Sigmoid colon (tissue), 6 donors: ENCODE measurements at regions not wholly inside any gene's neighbourhood (a gene's known extent, or its start where the extent isn't known, plus 50 kb on each side); places are given as distances from the start of the nearest gene placed in this dataset.

Experiments used
- DNase-seq: peaks from one replicate; pipeline ENCODE4 v3.0.0-alpha.2; 2019
- H3K27ac ChIP-seq, 4 donors: fragments of 200-600 bp; sonication (generic); one replicate each; pipeline ENCODE4 v1.5.1; 2016 to 2019; ENCODE audit warnings: mild to moderate bottlenecking in 1 of 4
- H3K27me3 ChIP-seq, 3 donors: fragments of 200-600 bp; sonication (generic); one replicate each; pipeline ENCODE4 v1.5.1; 2019; ENCODE audit warnings: mild to moderate bottlenecking in 1 of 3
- H3K36me3 ChIP-seq, 4 donors: fragments of 200-600 bp; sonication (generic); one replicate each; pipeline ENCODE4 v1.5.1; 2016 to 2019
- H3K4me1 ChIP-seq, 4 donors: fragments of 200-600 bp; sonication (generic); one replicate each; pipeline ENCODE4 v1.5.1; 2017 to 2019
- H3K4me3 ChIP-seq, 4 donors: fragments of 200-600 bp; sonication (generic); one replicate each; pipeline ENCODE4 v1.5.1; 2017 to 2019; ENCODE audit warnings: mild to moderate bottlenecking in 2 of 4, moderate library complexity in 1 of 4
- H3K9me3 ChIP-seq, 4 donors: fragments of 200-600 bp in 3 of 4; sonication (generic) in 3 of 4; one replicate each; pipeline versions ENCODE4 v1.5.1 to v1.6.1; 2013 to 2019
- EP300 ChIP-seq, 4 donors: sonication (generic); formaldehyde crosslinking; IDR thresholded peaks; one replicate each; pipeline ENCODE4 v1.6.1; 2017; ENCODE audit warnings: antibody characterized with exemption in 4 of 4
- POLR2A ChIP-seq, 2 donors: fragments of 450-650 bp; IDR thresholded peaks; one replicate each; pipeline ENCODE4 v1.6.1; 2016; ENCODE audit warnings: antibody characterized with exemption in 2 of 2, mild to moderate bottlenecking in 2 of 2, moderate library complexity in 2 of 2
- POLR2AphosphoS5 ChIP-seq, 4 donors: sonication (generic); formaldehyde crosslinking; IDR thresholded peaks; one replicate each; pipeline ENCODE4 v1.6.1; 2017; ENCODE audit warnings: antibody characterized with exemption in 4 of 4
- WGBS, 2 donors: extraction: QIAGEN DNeasy Blood & Tissue Kit; methylation state at CpG; one replicate each; pipeline ENCODE4 v1.1.7; 2013; 5-methylcytosine and 5-hydroxymethylcytosine counted together
- intact Hi-C: fragments of 100-400 bp; cut with DNase I; formaldehyde crosslinking; loops from one replicate; pipeline ENCODE4 v1.15.1; 2023
- TF ChIP-seq, protein P1 (sequence below), 4 experiments: fragments of 450-650 bp in 3 of 4; fragments of 200-600 bp in 1 of 4; IDR thresholded peaks; one replicate each; pipeline ENCODE4 v1.5.1; 2016 to 2019; ENCODE audit warnings: antibody characterized with exemption in 4 of 4, mild to moderate bottlenecking in 3 of 4, moderate library complexity in 2 of 4
- donor health status: healthy with polysubstance abuse.
- donor health status: healthy.

DNA sequence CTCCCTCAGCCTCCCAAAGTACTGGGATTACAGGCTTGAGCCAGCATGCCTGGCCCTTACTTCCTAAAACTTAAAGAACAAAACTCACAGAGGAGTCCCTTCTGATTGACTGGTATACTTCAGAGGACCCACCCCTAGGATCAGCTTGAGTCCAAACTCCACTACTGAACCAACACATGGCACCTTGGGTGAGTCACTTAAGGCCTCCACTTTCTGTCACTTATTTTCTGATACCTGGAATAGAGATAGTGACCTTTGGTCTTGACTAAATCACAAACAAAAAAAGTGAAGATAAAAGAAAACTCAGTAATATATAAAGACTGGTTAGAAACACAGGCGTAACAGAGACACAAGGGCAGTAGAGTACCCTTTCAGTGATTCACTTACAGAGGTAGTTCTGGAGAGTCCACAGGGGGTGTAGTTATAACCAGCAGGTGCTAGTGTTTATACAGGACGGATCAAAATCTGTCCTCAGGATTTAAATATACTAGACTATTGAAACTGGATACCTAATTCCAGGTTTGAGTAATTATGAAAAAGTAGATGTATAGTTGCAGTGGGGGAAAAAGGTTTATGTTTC lies 274.3 kb upstream of the ANKRD55 start:
- TF ChIP-seq, protein P1, sequence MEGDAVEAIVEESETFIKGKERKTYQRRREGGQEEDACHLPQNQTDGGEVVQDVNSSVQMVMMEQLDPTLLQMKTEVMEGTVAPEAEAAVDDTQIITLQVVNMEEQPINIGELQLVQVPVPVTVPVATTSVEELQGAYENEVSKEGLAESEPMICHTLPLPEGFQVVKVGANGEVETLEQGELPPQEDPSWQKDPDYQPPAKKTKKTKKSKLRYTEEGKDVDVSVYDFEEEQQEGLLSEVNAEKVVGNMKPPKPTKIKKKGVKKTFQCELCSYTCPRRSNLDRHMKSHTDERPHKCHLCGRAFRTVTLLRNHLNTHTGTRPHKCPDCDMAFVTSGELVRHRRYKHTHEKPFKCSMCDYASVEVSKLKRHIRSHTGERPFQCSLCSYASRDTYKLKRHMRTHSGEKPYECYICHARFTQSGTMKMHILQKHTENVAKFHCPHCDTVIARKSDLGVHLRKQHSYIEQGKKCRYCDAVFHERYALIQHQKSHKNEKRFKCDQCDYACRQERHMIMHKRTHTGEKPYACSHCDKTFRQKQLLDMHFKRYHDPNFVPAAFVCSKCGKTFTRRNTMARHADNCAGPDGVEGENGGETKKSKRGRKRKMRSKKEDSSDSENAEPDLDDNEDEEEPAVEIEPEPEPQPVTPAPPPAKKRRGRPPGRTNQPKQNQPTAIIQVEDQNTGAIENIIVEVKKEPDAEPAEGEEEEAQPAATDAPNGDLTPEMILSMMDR (IDR thresholded peaks at IDR 0.05) = no peak
- TF ChIP-seq POLR2A (IDR thresholded peaks at IDR 0.05) (no peak), EP300 (IDR thresholded peaks at IDR 0.05) (no peak), POLR2AphosphoS5 (IDR thresholded peaks at IDR 0.05) (no peak)
- H3K4me1 ChIP-seq = no peaks in the 10 kb centered on the region
- H3K27me3 ChIP-seq = no peaks in the 10 kb centered on the region
- H3K4me3 ChIP-seq = no peak overlapping the region
- H3K9me3 ChIP-seq = no peaks in the 10 kb centered on the region
- 32 to 63% methylated on average over 2 of the region's 2 CpGs for WGBS, 2 donors
- no peaks in the 10 kb centered on the region for H3K36me3 ChIP-seq
- intact Hi-C loops = no loop called here
- H3K27ac ChIP-seq = no peak overlapping the region
- DNase-seq = no peak

GRCh38 chr5:56506211-56506965 lies 273.3 kb upstream of the ANKRD55 start:
- no peaks in the 10 kb centered on the region for H3K27me3 ChIP-seq
- no peak for DNase-seq
- H3K4me1 ChIP-seq = no peaks in the 10 kb centered on the region
- intact Hi-C loops = no loop called here
- WGBS, 2 donors = 66 to 73% methylated on average over 4 of the region's 4 CpGs
- no peaks in the 10 kb centered on the region for H3K9me3 ChIP-seq
- H3K36me3 ChIP-seq = no peaks in the 10 kb centered on the region
- H3K27ac ChIP-seq = no peak overlapping the region
- no peak for TF ChIP-seq POLR2AphosphoS5 (IDR thresholded peaks at IDR 0.05)
- no peak for TF ChIP-seq POLR2A (IDR thresholded peaks at IDR 0.05)
- H3K4me3 ChIP-seq = no peak overlapping the region

DNA sequence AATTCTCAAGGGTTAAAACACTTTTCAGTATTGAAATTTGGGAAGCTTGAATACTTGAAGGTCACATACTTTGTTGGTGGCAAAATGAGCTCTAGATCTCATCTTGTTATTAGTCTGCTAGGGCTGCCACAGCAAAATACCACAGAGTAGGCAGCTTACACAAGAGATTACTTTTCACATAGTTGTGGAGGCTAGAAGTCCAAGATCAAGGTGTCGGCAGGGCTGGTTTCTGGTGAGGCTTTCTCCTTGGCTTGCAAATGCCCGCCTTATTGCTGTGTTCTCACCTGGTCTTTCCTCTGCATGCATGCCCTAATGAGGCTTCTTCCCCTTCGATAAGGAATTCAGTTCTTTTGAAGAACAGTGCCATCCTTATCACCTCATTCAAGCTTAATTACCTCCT lies 270.8 kb upstream of the ANKRD55 start:
- DNase-seq = no peak
- intact Hi-C loops = no loop called here
- 95 to 97% methylated on average over 3 of the region's 3 CpGs for WGBS, 2 donors
- Histone ChIP-seq H3K4me1 (no peaks in the 10 kb centered on the region), H3K9me3 (no peaks in the 10 kb centered on the region), H3K27me3 (no peaks in the 10 kb centered on the region), H3K4me3 (no peak overlapping the region), H3K36me3 (no peaks in the 10 kb centered on the region), H3K27ac (no peak overlapping the region)
- TF ChIP-seq, protein P1 (IDR thresholded peaks at IDR 0.05) = no peak
- TF ChIP-seq POLR2A (IDR thresholded peaks at IDR 0.05) = no peak
- no peak for TF ChIP-seq POLR2AphosphoS5 (IDR thresholded peaks at IDR 0.05)
- TF ChIP-seq EP300 (IDR thresholded peaks at IDR 0.05) = no peak

DNA sequence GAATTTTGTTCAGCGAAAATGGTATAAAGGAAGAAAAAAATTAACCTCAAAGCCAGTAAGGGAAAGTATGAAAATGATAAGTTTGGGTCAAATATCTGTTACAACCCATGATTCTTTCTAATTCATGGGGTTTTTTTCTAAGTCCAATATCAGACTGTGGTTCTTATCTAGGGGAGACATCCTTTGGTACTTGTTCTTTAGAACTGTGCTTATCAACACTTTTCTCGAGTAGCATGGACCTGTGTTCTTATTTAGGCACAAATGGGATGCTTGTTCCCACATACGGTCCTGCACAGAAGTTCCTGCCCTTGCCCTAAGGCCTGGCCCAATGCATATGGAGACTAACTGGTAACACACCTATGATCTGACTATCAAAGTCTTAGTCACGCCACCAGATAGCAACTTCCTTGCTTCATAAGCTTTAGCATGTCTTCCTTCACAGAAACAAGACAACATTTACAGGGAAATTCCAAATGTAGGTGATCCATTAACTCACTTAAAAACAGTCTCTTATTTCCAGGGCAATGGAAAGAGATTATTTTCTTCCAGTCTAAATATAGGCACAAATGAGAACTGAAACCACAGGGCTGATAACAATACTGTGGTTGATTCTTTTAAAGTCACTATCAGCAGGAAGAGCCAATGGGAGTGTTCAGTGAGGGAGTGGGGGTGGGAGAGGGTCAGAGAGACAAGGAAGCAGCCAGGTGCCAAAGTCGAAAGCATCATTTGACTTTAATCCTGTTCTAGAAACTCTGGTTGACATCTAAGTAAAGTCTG lies 268.8 kb upstream of the ANKRD55 start:
- H3K4me1 ChIP-seq = no peaks in the 10 kb centered on the region
- intact Hi-C loops = no loop called here
- 80 to 83% methylated on average over 5 of the region's 5 CpGs for WGBS, 2 donors
- DNase-seq = no peak
- no peaks in the 10 kb centered on the region for H3K9me3 ChIP-seq
- no peaks in the 10 kb centered on the region for H3K36me3 ChIP-seq
- no peak overlapping the region for H3K4me3 ChIP-seq
- TF ChIP-seq POLR2A (IDR thresholded peaks at IDR 0.05) (no peak), POLR2AphosphoS5 (IDR thresholded peaks at IDR 0.05) (no peak), EP300 (IDR thresholded peaks at IDR 0.05) (no peak)
- TF ChIP-seq, protein P1 (IDR thresholded peaks at IDR 0.05) = no peak
- H3K27ac ChIP-seq = no peak overlapping the region
- no peaks in the 10 kb centered on the region for H3K27me3 ChIP-seq

DNA sequence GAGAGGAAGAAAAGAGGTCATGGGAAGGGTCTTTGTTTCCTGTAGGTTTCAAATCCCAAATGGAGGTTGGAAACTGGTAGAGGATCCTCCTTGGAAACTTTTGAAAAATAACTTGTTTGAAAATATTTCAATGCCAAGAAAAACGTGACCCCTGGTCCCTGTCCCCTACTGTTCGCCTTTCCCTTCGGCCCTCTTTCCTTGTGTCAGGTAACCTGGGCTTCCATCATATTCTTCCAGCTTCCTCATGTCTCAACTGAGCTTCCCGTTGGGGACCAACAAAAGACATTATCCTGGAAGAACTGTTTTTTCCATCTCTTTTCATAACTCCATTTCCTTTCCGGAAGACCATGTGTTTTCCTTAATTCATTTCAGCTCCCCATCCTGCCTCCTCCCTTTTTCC lies 266.8 kb upstream of the ANKRD55 start:
- TF ChIP-seq EP300 (IDR thresholded peaks at IDR 0.05) (no peak), POLR2A (IDR thresholded peaks at IDR 0.05) (no peak)
- TF ChIP-seq, protein P1 (IDR thresholded peaks at IDR 0.05) = no peak
- 91 to 93% methylated on average over 5 of the region's 5 CpGs for WGBS, 2 donors
- no peak for DNase-seq
- Histone ChIP-seq H3K36me3 (no peaks in the 10 kb centered on the region), H3K4me1 (no peaks in the 10 kb centered on the region), H3K27me3 (no peaks in the 10 kb centered on the region), H3K27ac (no peak overlapping the region), H3K4me3 (no peak overlapping the region), H3K9me3 (no peaks in the 10 kb centered on the region)
- intact Hi-C loops = no loop called here
